H1 (cell line): ENCODE measurements at regions not wholly inside any gene's neighbourhood (a gene's known extent, or its start where the extent isn't known, plus 50 kb on each side); places are given as distances from the start of the nearest gene placed in this dataset.

Experiments
- CTCF ChIA-PET: fragments of 300-600 bp; sonication (Branson Sonifier 250); formaldehyde crosslinking; loops from one replicate; lab custom pipeline; 2021; ENCODE audit not compliant: partially characterized antibody; lab: Charles Lee
- POLR2A ChIA-PET: fragments of 300-600 bp; sonication (Branson Sonifier 250); formaldehyde crosslinking; loops from one replicate; lab custom pipeline; 2021; ENCODE audit warnings: inconsistent platforms; ENCODE audit not compliant: partially characterized antibody; lab: Charles Lee
- DNase-seq, 2 experiments: peaks; one replicate each; pipeline versions ENCODE4 v3.0.0 to v3.0.0-alpha.2; 2010 to 2022; ENCODE audit warnings: low spot score in 2 of 2, low read depth in 1 of 2, mixed read lengths in 1 of 2
- FAIRE-seq: peaks from 2 replicates; lab custom pipeline; 2011; peaks lifted over from hg19 to GRCh38; lab: Jason Lieb, UNC
- H2AFZ ChIP-seq: 2 replicates; pipeline ENCODE4 v1.8.1; 2012; ENCODE audit warnings: low read length, inconsistent platforms
- H2AK5ac ChIP-seq: 2 replicates; pipeline ENCODE4 v1.6.1; 2013; ENCODE audit warnings: low read depth, low read length
- H2BK120ac ChIP-seq: replicated peaks from 2 replicates; pipeline ENCODE3; 2013; ENCODE audit warnings: low read depth, low read length, inconsistent platforms
- H2BK12ac ChIP-seq: 2 replicates; pipeline ENCODE4 v1.6.1; 2013; ENCODE audit warnings: low read depth, low read length
- H2BK15ac ChIP-seq: 2 replicates; pipeline ENCODE4 v1.6.1; 2013; ENCODE audit warnings: low read length
- H2BK20ac ChIP-seq: 2 replicates; pipeline ENCODE4 v1.6.1; 2013; ENCODE audit warnings: low read length
- H2BK5ac ChIP-seq: 2 replicates; pipeline ENCODE4 v1.6.1; 2013; ENCODE audit warnings: low read depth, low read length
- H3K14ac ChIP-seq: 2 replicates; pipeline ENCODE4 v1.6.1; 2013; ENCODE audit warnings: inconsistent platforms; ENCODE audit not compliant: insufficient read length
- H3K18ac ChIP-seq: 2 replicates; pipeline ENCODE4 v1.6.1; 2013; ENCODE audit warnings: low read length; ENCODE audit errors: extremely low read depth
- H3K23ac ChIP-seq: 2 replicates; pipeline ENCODE4 v1.6.1; 2013; ENCODE audit warnings: inconsistent platforms; ENCODE audit not compliant: insufficient read length
- H3K23me2 ChIP-seq: 2 replicates; pipeline ENCODE4 v1.6.1; 2013; ENCODE audit warnings: low read depth, low read length
- H3K27ac ChIP-seq: 2 replicates; pipeline ENCODE4 v1.6.1; 2011; ENCODE audit warnings: low read depth, low read length, inconsistent platforms
- H3K27me3 ChIP-seq, 4 experiments: replicated peaks in 1 of 4; 1 replicate in 1 of 4; 2 replicates in 3 of 4; pipeline versions ENCODE4 v1.6.1 to v1.8.1; 2011 to 2013; ENCODE audit warnings: low read length in 3 of 4, mild to moderate bottlenecking in 3 of 4, inconsistent platforms in 2 of 4, mixed read lengths in 2 of 4, moderate library complexity in 1 of 4; ENCODE audit not compliant: control insufficient read depth in 3 of 4, insufficient read depth in 3 of 4; ENCODE audit errors: extremely low read depth in 1 of 4
- H3K36me3 ChIP-seq, 4 experiments: 2 replicates each; pipeline versions ENCODE4 v1.6.1 to v1.8.1; 2011 to 2013; ENCODE audit warnings: mild to moderate bottlenecking in 4 of 4, low read length in 3 of 4, moderate library complexity in 2 of 4, control low read depth in 1 of 4, inconsistent platforms in 1 of 4; ENCODE audit not compliant: insufficient read depth in 4 of 4, control insufficient read depth in 2 of 4
- H3K4ac ChIP-seq: replicated peaks from 2 replicates; pipeline ENCODE3; 2013; ENCODE audit warnings: low read length, low read depth, mixed read lengths, inconsistent platforms; ENCODE audit not compliant: insufficient read length
- H3K4me1 ChIP-seq, 4 experiments: replicated peaks in 1 of 4; 1 replicate in 1 of 4; 2 replicates in 3 of 4; pipeline versions ENCODE4 v1.6.1 to v1.8.1; 2011 to 2013; ENCODE audit warnings: low read length in 3 of 4, inconsistent platforms in 2 of 4, mixed read lengths in 1 of 4; ENCODE audit not compliant: insufficient read depth in 4 of 4, control insufficient read depth in 3 of 4
- H3K4me2 ChIP-seq, 2 experiments: 2 replicates each; pipeline versions ENCODE4 v1.6.1 to v1.8.1; 2011 to 2013; ENCODE audit warnings: low read depth in 2 of 2, low read length in 2 of 2, control low read depth in 1 of 2, inconsistent platforms in 1 of 2, mild to moderate bottlenecking in 1 of 2; ENCODE audit not compliant: insufficient read depth in 1 of 2
- H3K4me3 ChIP-seq, 4 experiments: fragments of 200-600, 300-600 bp in 1 of 4; sonication (generic), shearing (Covaris generic), sonication (Bioruptor Twin) in 1 of 4; 2 replicates each; pipeline versions ENCODE4 v1.5.1 to v1.8.1; 2011 to 2016; ENCODE audit warnings: low read length in 4 of 4, low read depth in 3 of 4, control low read depth in 2 of 4, inconsistent platforms in 2 of 4, mild to moderate bottlenecking in 2 of 4, mixed read lengths in 1 of 4, moderate library complexity in 1 of 4; ENCODE audit not compliant: insufficient read depth in 2 of 4; ENCODE audit errors: extremely low read depth in 1 of 4
- H3K56ac ChIP-seq: replicated peaks from 2 replicates; pipeline ENCODE3; 2013; ENCODE audit warnings: low read depth, mild to moderate bottlenecking, mixed read lengths, low read length, inconsistent platforms; ENCODE audit not compliant: insufficient read length
- H3K79me1 ChIP-seq: 2 replicates; pipeline ENCODE4 v1.6.1; 2013; ENCODE audit warnings: low read depth, low read length, control low read depth
- H3K79me2 ChIP-seq, 2 experiments: 2 replicates each; pipeline versions ENCODE4 v1.6.1 to v1.8.1; 2012 to 2013; ENCODE audit warnings: low read length in 2 of 2, mild to moderate bottlenecking in 2 of 2, inconsistent platforms in 1 of 2; ENCODE audit not compliant: insufficient read depth in 2 of 2, control insufficient read depth in 1 of 2
- H3K9ac ChIP-seq, 4 experiments: replicated peaks in 1 of 4; 1 replicate in 1 of 4; 2 replicates in 3 of 4; pipeline versions ENCODE4 v1.6.1 to v1.8.1; 2011 to 2013; ENCODE audit warnings: low read depth in 3 of 4, low read length in 3 of 4, control low read depth in 2 of 4, mild to moderate bottlenecking in 2 of 4, moderate library complexity in 2 of 4, inconsistent platforms in 1 of 4; ENCODE audit errors: extremely low read depth in 1 of 4
- H3K9me3 ChIP-seq, 2 experiments: 2 replicates each; pipeline versions ENCODE4 v1.6.1 to v1.8.1; 2012 to 2013; ENCODE audit warnings: mild to moderate bottlenecking in 2 of 2, moderate library complexity in 2 of 2, control low read depth in 1 of 2, inconsistent platforms in 1 of 2, low read depth in 1 of 2, low read length in 1 of 2, mixed read lengths in 1 of 2; ENCODE audit not compliant: insufficient read depth in 2 of 2
- H4K20me1 ChIP-seq, 2 experiments: replicated peaks in 1 of 2; 2 replicates each; pipeline versions ENCODE3 to v1.8.1; 2011 to 2013; ENCODE audit warnings: inconsistent platforms in 2 of 2, low read length in 2 of 2, mild to moderate bottlenecking in 1 of 2; ENCODE audit not compliant: insufficient read depth in 2 of 2, control insufficient read depth in 1 of 2
- H4K5ac ChIP-seq: 2 replicates; pipeline ENCODE4 v1.6.1; 2013; ENCODE audit warnings: low read length, low read depth, mixed read lengths, inconsistent platforms; ENCODE audit not compliant: insufficient read length
- H4K8ac ChIP-seq: 2 replicates; pipeline ENCODE4 v1.8.0; 2013; ENCODE audit warnings: mild to moderate bottlenecking, moderate library complexity, low read length, inconsistent platforms; ENCODE audit not compliant: insufficient read depth; ENCODE audit errors: extremely low read depth
- H4K91ac ChIP-seq: replicated peaks from 2 replicates; pipeline ENCODE3; 2013; ENCODE audit warnings: low read length, mixed read lengths, inconsistent platforms; ENCODE audit not compliant: insufficient read length
- HDAC2 ChIP-seq, 2 experiments: fragments of 300-600 bp in 1 of 2; sonication (generic) in 1 of 2; IDR thresholded peaks; 2 replicates each; pipeline ENCODE4 v1.6.1; 2011 to 2012; ENCODE audit warnings: low read depth in 2 of 2, low read length in 2 of 2, mild to moderate bottlenecking in 2 of 2, moderate library complexity in 2 of 2, borderline replicate concordance in 1 of 2, inconsistent platforms in 1 of 2
- KDM1A ChIP-seq: fragments of 200-600, 300-600 bp; sonication (generic); IDR thresholded peaks from 2 replicates; pipeline ENCODE4 v1.7.1; 2016; ENCODE audit warnings: mild to moderate bottlenecking, low read length, borderline replicate concordance
- RAD21 ChIP-seq, 2 experiments: IDR thresholded peaks in 1 of 2; conservative IDR thresholded peaks in 1 of 2; 2 replicates each; pipeline ENCODE4 v1.6.1; 2011; ENCODE audit warnings: low read depth in 2 of 2, low read length in 2 of 2, improper control_type of control experiment in 1 of 2, inconsistent platforms in 1 of 2, mild to moderate bottlenecking in 1 of 2, moderate library complexity in 1 of 2
- TCF12 ChIP-seq: IDR thresholded peaks from 2 replicates; pipeline ENCODE4 v1.6.1; 2011; ENCODE audit warnings: low read depth, mild to moderate bottlenecking, low read length
- WGBS, 2 experiments: shearing (Covaris generic) in 1 of 2; methylation state at CpG; one replicate each; pipeline versions ENCODE4 v1.1.6 to v1.1.7; 2013 to 2015; ENCODE audit warnings: low lambda C conversion rate in 2 of 2, mixed read lengths in 2 of 2, inconsistent platforms in 1 of 2, low coverage in 1 of 2, missing lambda C conversion rate in 1 of 2; ENCODE audit not compliant: insufficient replicate concordance in 2 of 2, insufficient coverage in 1 of 2, insufficient read length in 1 of 2; ENCODE audit errors: extremely low coverage in 1 of 2, missing lambda C conversion rate in 1 of 2; 5-methylcytosine and 5-hydroxymethylcytosine counted together
- TF ChIP-seq, protein P1 (sequence below): IDR thresholded peaks from 2 replicates; pipeline ENCODE4 v1.6.1; 2012; ENCODE audit warnings: inconsistent platforms
- TF ChIP-seq, protein P2 (sequence below), 3 experiments: IDR thresholded peaks; 1 replicate in 2 of 3; 2 replicates in 1 of 3; pipeline versions ENCODE4 v1.5.1 to v1.6.1; 2011; ENCODE audit warnings: low read length in 3 of 3, mild to moderate bottlenecking in 3 of 3, inconsistent platforms in 2 of 3, low read depth in 1 of 3, moderate library complexity in 1 of 3; ENCODE audit not compliant: insufficient read depth in 1 of 3; ENCODE audit errors: control extremely low read depth in 1 of 3

DNA sequence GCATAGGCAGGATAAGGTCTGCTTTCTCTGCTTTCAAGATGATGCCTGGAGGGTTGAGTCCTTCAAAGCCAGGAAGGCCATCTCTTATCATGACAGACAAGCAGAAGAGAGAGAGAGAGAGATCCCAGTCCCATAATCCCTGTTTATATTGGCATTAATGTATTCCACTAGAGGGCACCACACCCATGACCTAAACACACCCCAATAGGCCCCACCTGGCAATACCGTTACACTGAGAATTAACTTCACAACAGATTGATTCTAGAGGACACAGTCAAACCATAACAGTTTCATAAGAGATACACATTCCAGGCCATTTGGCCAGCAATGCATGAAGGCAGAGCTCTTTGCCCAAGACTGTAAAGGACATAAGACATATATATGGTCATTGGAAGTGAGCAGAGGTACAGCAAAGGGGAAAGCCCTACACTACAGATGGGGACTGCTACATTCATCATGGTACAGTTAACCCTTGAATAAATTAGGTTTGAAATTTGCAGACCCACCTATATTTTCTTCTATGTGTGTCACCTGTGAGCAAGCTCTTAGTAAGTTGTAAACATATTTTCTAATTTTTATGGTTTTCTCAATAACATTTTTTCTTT, 1516.1 kb downstream of the RPIA start:
- Histone ChIP-seq H3K23me2 (no peaks in the 10 kb centered on the region), H3K27ac (no peak overlapping the region), H2AFZ (no peak overlapping the region), H3K36me3 (no peaks in the 10 kb centered on the region), H4K5ac (no peak overlapping the region), H4K20me1 (no peaks in the 10 kb centered on the region), H3K27me3 (no peaks in the 10 kb centered on the region), H2BK5ac (no peak overlapping the region), H3K4me3 (no peak overlapping the region), H3K9ac (no peak overlapping the region), H3K4ac (no peak overlapping the region), H2BK20ac (no peak overlapping the region), H2BK12ac (no peak overlapping the region), H3K56ac (no peak overlapping the region), H2AK5ac (no peak overlapping the region), H4K91ac (no peak overlapping the region), H3K9me3 (no peaks in the 10 kb centered on the region), H3K79me2 (no peaks in the 10 kb centered on the region), H3K14ac (no peak overlapping the region), H2BK15ac (no peak overlapping the region), H3K79me1 (no peaks in the 10 kb centered on the region), H3K18ac (no peak overlapping the region), H4K8ac (no peak overlapping the region), H2BK120ac (no peak overlapping the region), H3K23ac (no peak overlapping the region), H3K4me2 (no peak overlapping the region), H3K4me1 (peaks cover 0 to 5% (median 4%) of the 10 kb centered on the region in 4 experiments; a peak in 3 of 7 replicates)
- TF ChIP-seq, protein P1, sequence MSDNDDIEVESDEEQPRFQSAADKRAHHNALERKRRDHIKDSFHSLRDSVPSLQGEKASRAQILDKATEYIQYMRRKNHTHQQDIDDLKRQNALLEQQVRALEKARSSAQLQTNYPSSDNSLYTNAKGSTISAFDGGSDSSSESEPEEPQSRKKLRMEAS: no peak
- TF ChIP-seq TCF12 (peak; percentile 65; the same call in 1 of the 2 replicates), HDAC2 (IDR thresholded peaks at IDR 0.05; ENCODE audit: borderline replicate concordance in 1 of 2, low read depth in 2 of 2, low read length in 2 of 2) (peak; percentile 89 to 98), KDM1A (peak; percentile 97), RAD21 (IDR thresholded peaks at IDR 0.05 in 1 of 2, conservative IDR thresholded peaks at IDR 0.05 in 1 of 2; ENCODE audit: low read depth in 2 of 2, low read length in 2 of 2) (peak; percentile 70 to 76)
- TF ChIP-seq, protein P2, sequence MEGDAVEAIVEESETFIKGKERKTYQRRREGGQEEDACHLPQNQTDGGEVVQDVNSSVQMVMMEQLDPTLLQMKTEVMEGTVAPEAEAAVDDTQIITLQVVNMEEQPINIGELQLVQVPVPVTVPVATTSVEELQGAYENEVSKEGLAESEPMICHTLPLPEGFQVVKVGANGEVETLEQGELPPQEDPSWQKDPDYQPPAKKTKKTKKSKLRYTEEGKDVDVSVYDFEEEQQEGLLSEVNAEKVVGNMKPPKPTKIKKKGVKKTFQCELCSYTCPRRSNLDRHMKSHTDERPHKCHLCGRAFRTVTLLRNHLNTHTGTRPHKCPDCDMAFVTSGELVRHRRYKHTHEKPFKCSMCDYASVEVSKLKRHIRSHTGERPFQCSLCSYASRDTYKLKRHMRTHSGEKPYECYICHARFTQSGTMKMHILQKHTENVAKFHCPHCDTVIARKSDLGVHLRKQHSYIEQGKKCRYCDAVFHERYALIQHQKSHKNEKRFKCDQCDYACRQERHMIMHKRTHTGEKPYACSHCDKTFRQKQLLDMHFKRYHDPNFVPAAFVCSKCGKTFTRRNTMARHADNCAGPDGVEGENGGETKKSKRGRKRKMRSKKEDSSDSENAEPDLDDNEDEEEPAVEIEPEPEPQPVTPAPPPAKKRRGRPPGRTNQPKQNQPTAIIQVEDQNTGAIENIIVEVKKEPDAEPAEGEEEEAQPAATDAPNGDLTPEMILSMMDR (IDR thresholded peaks at IDR 0.05; ENCODE audit: control extremely low read depth in 1 of 3, insufficient read depth in 1 of 3, low read depth in 1 of 3, low read length in 3 of 3): peak; percentile 7 to 65 (median 59)
- POLR2A ChIA-PET: no interaction called here
- FAIRE-seq (peak; percentile 13), DNase-seq (no peak)
- 62% methylated on average over 1 of the region's 1 CpG; no CpG with 5 or more reads in 1 of the 2 experiments for WGBS, 2 experiments
- CTCF ChIA-PET: no interaction called here
